PC-3 (cell line): ENCODE measurements at regions not wholly inside any gene's neighbourhood (a gene's known extent, or its start where the extent isn't known, plus 50 kb on each side); places are given as distances from the start of the nearest gene placed in this dataset.

Experiments used
- ATAC-seq: fragments of 200-7000 bp; cut with Tn5 transposase; 2 replicates; pipeline ENCODE4 v1.9.1; 2020; ENCODE audit warnings: mild to moderate bottlenecking, moderate library complexity
- BruUV-seq: library from RNA; stranded (reverse); fragments of 400-500 nt; replicated peaks from 2 replicates; lab custom pipeline; 2021; lab: Mats Ljungman, UMichigan
- CTCF ChIA-PET: fragments of 300-600 bp; sonication (Branson Sonifier 250); formaldehyde crosslinking; loops from one replicate; lab custom pipeline; 2022; ENCODE audit warnings: antibody characterized with exemption; lab: Charles Lee
- POLR2A ChIA-PET: fragments of 300-600 bp; sonication (Branson Sonifier 250); formaldehyde crosslinking; loops from one replicate; lab custom pipeline; 2022; ENCODE audit warnings: antibody characterized with exemption; ENCODE audit not compliant: unreplicated experiment; lab: Charles Lee
- DNase-seq: peaks from one replicate; pipeline ENCODE4 v3.0.0-alpha.2; 2015
- H2AFZ ChIP-seq: fragments of 300-600 bp; sonication (generic); 2 replicates; pipeline ENCODE4 v1.6.0; 2016; ENCODE audit warnings: antibody characterized with exemption, low read length
- H3F3A ChIP-seq: fragments of 300-600 bp; sonication (generic); one replicate; pipeline ENCODE4 v1.6.0; 2017; ENCODE audit warnings: antibody characterized with exemption, low read length, control low read depth, mild to moderate bottlenecking; ENCODE audit not compliant: unreplicated experiment
- H3K27ac ChIP-seq: fragments of 300-600 bp; sonication (generic); 2 replicates; pipeline ENCODE4 v1.5.1; 2016; ENCODE audit warnings: mild to moderate bottlenecking, low read length
- H3K27me3 ChIP-seq: fragments of 300-600 bp; sonication (generic); 2 replicates; pipeline ENCODE4 v1.6.1; 2016; ENCODE audit warnings: low read length, mixed read lengths
- H3K36me3 ChIP-seq: fragments of 300-600 bp; sonication (generic); 2 replicates; pipeline ENCODE4 v1.6.1; 2016; ENCODE audit warnings: low read depth, mixed run types, low read length, mixed read lengths
- H3K4me1 ChIP-seq: fragments of 300-600 bp; sonication (generic); 2 replicates; pipeline ENCODE4 v1.5.1; 2016; ENCODE audit warnings: low read length; ENCODE audit not compliant: insufficient read depth
- H3K4me2 ChIP-seq: fragments of 300-600 bp; sonication (generic); 2 replicates; pipeline ENCODE4 v1.6.0; 2016; ENCODE audit warnings: low read length
- H3K4me3 ChIP-seq: fragments of 300-600 bp; sonication (generic); 2 replicates; pipeline ENCODE4 v1.5.1; 2016; ENCODE audit warnings: mild to moderate bottlenecking, low read length, mixed read lengths
- H3K79me2 ChIP-seq: fragments of 300-600 bp; sonication (generic); 2 replicates; pipeline ENCODE4 v1.6.1; 2017; ENCODE audit warnings: low read length, mixed read lengths
- H3K9ac ChIP-seq: fragments of 300-600 bp; sonication (generic); 2 replicates; pipeline ENCODE4 v1.6.0; 2016; ENCODE audit warnings: mild to moderate bottlenecking, low read length
- H3K9me2 ChIP-seq: fragments of 300-600 bp; sonication (generic); replicated peaks from 2 replicates; pipeline ENCODE4 v1.6.1; 2016; ENCODE audit warnings: mixed run types, low read length, mixed read lengths
- H3K9me3 ChIP-seq: fragments of 300-600 bp; sonication (generic); 2 replicates; pipeline ENCODE4 v1.6.1; 2016; ENCODE audit warnings: low read length, mixed read lengths
- H4K20me1 ChIP-seq: fragments of 300-600 bp; sonication (generic); 2 replicates; pipeline ENCODE4 v1.6.1; 2016; ENCODE audit warnings: low read length, mixed read lengths
- CTCF ChIP-seq: fragments of 300-600 bp; sonication (generic); conservative IDR thresholded peaks from 2 replicates; pipeline ENCODE4 v1.5.1; 2017; ENCODE audit warnings: antibody characterized with exemption, low read depth, mild to moderate bottlenecking, low read length
- EZH2 ChIP-seq: fragments of 300-600 bp; sonication (generic); IDR thresholded peaks from one replicate; pipeline ENCODE4 v1.6.1; 2017; ENCODE audit warnings: antibody characterized with exemption, mild to moderate bottlenecking, low read length; ENCODE audit not compliant: unreplicated experiment
- EZH2phosphoT487 ChIP-seq: fragments of 300-600 bp; sonication (generic); IDR thresholded peaks from 2 replicates; pipeline ENCODE4 v1.6.1; 2018; ENCODE audit warnings: mild to moderate bottlenecking, antibody characterized with exemption, low read length, borderline replicate concordance
- intact Hi-C: fragments of 100-400 bp; cut with micrococcal nuclease; formaldehyde crosslinking; loops from 2 replicates; pipeline ENCODE4 v1.9.0; 2023

GRCh38 chr3:176776622-176777175 is 420.6 kb downstream of the TBL1XR1 start:
- H3K79me2 ChIP-seq: no peaks in the 10 kb centered on the region
- TF ChIP-seq CTCF: no peak
- no peak for TF ChIP-seq EZH2
- TF ChIP-seq EZH2phosphoT487: no peak
- H3K9me3 ChIP-seq: no peaks in the 10 kb centered on the region
- H3K36me3 ChIP-seq: no peaks in the 10 kb centered on the region
- no peak overlapping the region for H3K4me3 ChIP-seq
- CTCF ChIA-PET: no interaction called here
- POLR2A ChIA-PET: no interaction called here
- ATAC-seq: no peak
- H3K4me2 ChIP-seq: no peak overlapping the region
- H3F3A ChIP-seq: no peaks in the 10 kb centered on the region
- H3K27ac ChIP-seq: no peak overlapping the region
- DNase-seq: no peak
- H3K9ac ChIP-seq: no peak overlapping the region
- no TSS peak for BruUV-seq
- H4K20me1 ChIP-seq: no peaks in the 10 kb centered on the region
- no peak overlapping the region for H2AFZ ChIP-seq
- no peaks in the 10 kb centered on the region for H3K4me1 ChIP-seq
- H3K9me2 ChIP-seq: no peaks in the 10 kb centered on the region
- intact Hi-C loops: no loop called here
- no peaks in the 10 kb centered on the region for H3K27me3 ChIP-seq

GRCh38 chr3:176769547-176770190 is 427.6 kb downstream of the TBL1XR1 start:
- ChIA-PET CTCF (no interaction called here), POLR2A (no interaction called here)
- H2AFZ ChIP-seq: no peak overlapping the region
- H3K36me3 ChIP-seq: no peaks in the 10 kb centered on the region
- H4K20me1 ChIP-seq: no peaks in the 10 kb centered on the region
- no peaks in the 10 kb centered on the region for H3K79me2 ChIP-seq
- H3F3A ChIP-seq: no peaks in the 10 kb centered on the region
- no peaks in the 10 kb centered on the region for H3K9me2 ChIP-seq
- DNase-seq (no peak), ATAC-seq (no peak)
- no peak overlapping the region for H3K4me2 ChIP-seq
- H3K9ac ChIP-seq: no peak overlapping the region
- peaks cover 19% of the 10 kb centered on the region for H3K4me1 ChIP-seq
- no peak for TF ChIP-seq EZH2phosphoT487
- H3K9me3 ChIP-seq: no peaks in the 10 kb centered on the region
- BruUV-seq: no TSS peak
- H3K27ac ChIP-seq: no peak overlapping the region
- H3K4me3 ChIP-seq: no peak overlapping the region
- intact Hi-C loops: no loop called here
- no peaks in the 10 kb centered on the region for H3K27me3 ChIP-seq

- intact Hi-C loops: no loop called here
- Histone ChIP-seq H3K9ac (peak overlapping the region; percentile 52), H3K4me1 (peaks cover 19% of the 10 kb centered on the region), H3K4me3 (no peak overlapping the region), H4K20me1 (no peaks in the 10 kb centered on the region), H3K27me3 (no peaks in the 10 kb centered on the region), H3K36me3 (no peaks in the 10 kb centered on the region), H3K9me2 (no peaks in the 10 kb centered on the region), H3K79me2 (no peaks in the 10 kb centered on the region), H3K4me2 (peak overlapping the region; percentile 58), H3K27ac (peak overlapping the region; percentile 91), H3K9me3 (no peaks in the 10 kb centered on the region), H2AFZ (no peak overlapping the region), H3F3A (no peaks in the 10 kb centered on the region)
- POLR2A ChIA-PET: no interaction called here
- BruUV-seq: no TSS peak
- CTCF ChIA-PET: no interaction called here
- peak; percentile 97 for DNase-seq
- TF ChIP-seq CTCF: no peak
- TF ChIP-seq EZH2phosphoT487: 0 out of 2 replicates have a peak, but pooled peaks have one; percentile 23
- ATAC-seq: peak; percentile 96
These were observed 429.9 kb downstream of the TBL1XR1 start for GRCh38 chr3:176767385-176767784.
